B cell (primary cell): ENCODE measurements at regions not wholly inside any gene's neighbourhood (a gene's known extent, or its start where the extent isn't known, plus 50 kb on each side); places are given as distances from the start of the nearest gene placed in this dataset.

Experiments
- ATAC-seq: fragments of 200-7000 bp; cut with Tn5 transposase; one replicate; pipeline ENCODE4 v1.10.0; 2021; ENCODE audit warnings: low read depth, mild to moderate bottlenecking, moderate number of reproducible peaks, moderate library complexity
- CTCF ChIA-PET: fragments of 350-600 bp; sonication (Branson Sonifier 250); formaldehyde crosslinking; loops from one replicate; lab custom pipeline; 2021; ENCODE audit warnings: antibody characterized with exemption, inconsistent platforms; lab: Charles Lee
- POLR2A ChIA-PET: fragments of 350-600 bp; sonication (Branson Sonifier 250); formaldehyde crosslinking; loops from one replicate; lab custom pipeline; 2021; ENCODE audit warnings: antibody characterized with exemption; lab: Charles Lee
- DNase-seq: peaks from one replicate; pipeline ENCODE4 v3.0.0; 2013
- H2AFZ ChIP-seq: 2 replicates; pipeline ENCODE4 v1.6.1; 2012; ENCODE audit warnings: mild to moderate bottlenecking, low read depth, low read length; ENCODE audit not compliant: insufficient read depth, poor library complexity, severe bottlenecking
- H3K27ac ChIP-seq, 2 donors: 1 replicate in 1 of 2; 2 replicates in 1 of 2; pipeline ENCODE4 v1.5.1; 2012 to 2013; ENCODE audit warnings: low read length in 2 of 2, mild to moderate bottlenecking in 2 of 2, moderate library complexity in 1 of 2
- H3K27me3 ChIP-seq, 4 experiments: fragments of 200-600 bp in 1 of 4; sonication (generic) in 1 of 4; replicated peaks in 1 of 4; 1 replicate in 2 of 4; 2 replicates in 2 of 4; pipeline versions ENCODE4 v1.6.1 to v1.7.0; 2013 to 2016; ENCODE audit warnings: low read length in 3 of 4, mild to moderate bottlenecking in 2 of 4, mixed read lengths in 1 of 4, moderate library complexity in 1 of 4; ENCODE audit not compliant: insufficient read depth in 4 of 4, control insufficient read depth in 3 of 4; ENCODE audit errors: control extremely low read depth in 1 of 4
- H3K36me3 ChIP-seq, 2 experiments: replicated peaks in 1 of 2; 1 replicate in 1 of 2; 2 replicates in 1 of 2; pipeline versions ENCODE4 v1.6.1 to v1.7.1; 2013; ENCODE audit warnings: low read length in 1 of 2; ENCODE audit not compliant: insufficient read depth in 2 of 2, control insufficient read depth in 1 of 2; ENCODE audit errors: control extremely low read depth in 1 of 2, extremely low read depth in 1 of 2
- H3K4me1 ChIP-seq, 2 donors: fragments of 200-600 bp in 1 of 2; sonication (generic) in 1 of 2; 1 replicate in 1 of 2; 2 replicates in 1 of 2; pipeline versions ENCODE4 v1.5.1 to v1.6.1; 2013 to 2017; ENCODE audit warnings: low read length in 2 of 2; ENCODE audit not compliant: control insufficient read depth in 2 of 2, insufficient read depth in 2 of 2
- H3K4me2 ChIP-seq: replicated peaks from 2 replicates; pipeline ENCODE3; 2012; ENCODE audit warnings: mild to moderate bottlenecking, low read depth, low read length; ENCODE audit not compliant: poor library complexity, severe bottlenecking
- H3K4me3 ChIP-seq, 5 experiments: fragments of 200-600 bp in 1 of 5; sonication (generic) in 1 of 5; 1 replicate in 3 of 5; 2 replicates in 2 of 5; pipeline versions ENCODE4 v1.5.1 to v1.7.0; 2011 to 2016; ENCODE audit warnings: low read length in 4 of 5, mild to moderate bottlenecking in 4 of 5, low read depth in 2 of 5, control low read depth in 1 of 5, moderate library complexity in 1 of 5; ENCODE audit not compliant: insufficient read depth in 1 of 5; ENCODE audit errors: control extremely low read depth in 1 of 5, extremely low read depth in 1 of 5
- H3K79me2 ChIP-seq: fragments of 200-600 bp; sonication (generic); one replicate; pipeline ENCODE4 v1.6.0; 2016; ENCODE audit warnings: low read length; ENCODE audit not compliant: control insufficient read depth, insufficient read depth
- H3K9ac ChIP-seq: fragments of 200-600 bp; sonication (generic); 2 replicates; pipeline ENCODE4 v1.6.1; 2017; ENCODE audit warnings: mild to moderate bottlenecking, low read length, moderate library complexity
- H3K9me3 ChIP-seq, 3 donors: one replicate each; pipeline versions ENCODE4 v1.6.1 to v1.7.1; 2013; ENCODE audit warnings: low read length in 2 of 3; ENCODE audit not compliant: control insufficient read depth in 2 of 3, insufficient read depth in 1 of 3; ENCODE audit errors: control extremely low read depth in 1 of 3
- H4K20me1 ChIP-seq: 2 replicates; pipeline ENCODE4 v1.6.0; 2012; ENCODE audit warnings: mild to moderate bottlenecking, low read length; ENCODE audit not compliant: insufficient read depth, control insufficient read depth, poor library complexity, severe bottlenecking
- H3K27ac Mint-ChIP-seq: one replicate; pipeline ENCODE4 v1.8.0; 2021; ENCODE audit warnings: mixed read lengths
- H3K27me3 Mint-ChIP-seq: one replicate; pipeline ENCODE4 v1.8.0; 2021; ENCODE audit warnings: mixed read lengths
- H3K4me1 Mint-ChIP-seq: one replicate; pipeline ENCODE4 v1.8.0; 2021; ENCODE audit warnings: mixed read lengths
- H3K4me3 Mint-ChIP-seq: one replicate; pipeline ENCODE4 v1.8.0; 2021; ENCODE audit warnings: mixed read lengths
- H3K9me3 Mint-ChIP-seq: one replicate; pipeline ENCODE4 v1.8.0; 2022; ENCODE audit warnings: mixed read lengths; ENCODE audit not compliant: insufficient read depth
- EZH2 ChIP-seq: IDR thresholded peaks from 2 replicates; pipeline ENCODE4 v1.6.1; 2012; ENCODE audit warnings: borderline replicate concordance, low read depth, mild to moderate bottlenecking, moderate library complexity, low read length; ENCODE audit not compliant: insufficient read depth, poor library complexity, severe bottlenecking
- intact Hi-C: fragments of 100-400 bp; cut with micrococcal nuclease; formaldehyde crosslinking; loops from one replicate; pipeline ENCODE4 v1.10.0; 2022
- TF ChIP-seq, protein P1 (sequence below): fragments of 200-600 bp; IDR thresholded peaks from one replicate; pipeline ENCODE4 v1.8.0; 2022; ENCODE audit warnings: antibody characterized with exemption, mild to moderate bottlenecking

GRCh38 chr12:33551006-33551405 lies 111.4 kb upstream of the SYT10 start:
- no peak overlapping the region for H3K4me3 ChIP-seq
- no peak for TF ChIP-seq EZH2
- TF ChIP-seq, protein P1, sequence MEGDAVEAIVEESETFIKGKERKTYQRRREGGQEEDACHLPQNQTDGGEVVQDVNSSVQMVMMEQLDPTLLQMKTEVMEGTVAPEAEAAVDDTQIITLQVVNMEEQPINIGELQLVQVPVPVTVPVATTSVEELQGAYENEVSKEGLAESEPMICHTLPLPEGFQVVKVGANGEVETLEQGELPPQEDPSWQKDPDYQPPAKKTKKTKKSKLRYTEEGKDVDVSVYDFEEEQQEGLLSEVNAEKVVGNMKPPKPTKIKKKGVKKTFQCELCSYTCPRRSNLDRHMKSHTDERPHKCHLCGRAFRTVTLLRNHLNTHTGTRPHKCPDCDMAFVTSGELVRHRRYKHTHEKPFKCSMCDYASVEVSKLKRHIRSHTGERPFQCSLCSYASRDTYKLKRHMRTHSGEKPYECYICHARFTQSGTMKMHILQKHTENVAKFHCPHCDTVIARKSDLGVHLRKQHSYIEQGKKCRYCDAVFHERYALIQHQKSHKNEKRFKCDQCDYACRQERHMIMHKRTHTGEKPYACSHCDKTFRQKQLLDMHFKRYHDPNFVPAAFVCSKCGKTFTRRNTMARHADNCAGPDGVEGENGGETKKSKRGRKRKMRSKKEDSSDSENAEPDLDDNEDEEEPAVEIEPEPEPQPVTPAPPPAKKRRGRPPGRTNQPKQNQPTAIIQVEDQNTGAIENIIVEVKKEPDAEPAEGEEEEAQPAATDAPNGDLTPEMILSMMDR, result no peak
- no peak overlapping the region for H3K4me3 Mint-ChIP-seq
- ChIA-PET POLR2A (no interaction called here), CTCF (no interaction called here)
- H3K9me3 ChIP-seq, result peaks cover 0 to 6% (median 0%) of the 10 kb centered on the region in 3 donors
- ATAC-seq (no peak), DNase-seq (no peak)
- H3K4me1 Mint-ChIP-seq, result no peaks in the 10 kb centered on the region
- H3K9me3 Mint-ChIP-seq, result peaks cover 14% of the 10 kb centered on the region
- intact Hi-C loops, result no loop called here
- H4K20me1 ChIP-seq, result no peaks in the 10 kb centered on the region
- H3K4me1 ChIP-seq, result no peaks in the 10 kb centered on the region
- H3K27me3 Mint-ChIP-seq, result no peaks in the 10 kb centered on the region
- no peak overlapping the region for H3K4me2 ChIP-seq
- H3K9ac ChIP-seq, result no peak overlapping the region
- H3K79me2 ChIP-seq, result no peaks in the 10 kb centered on the region
- no peaks in the 10 kb centered on the region for H3K27me3 ChIP-seq
- no peaks in the 10 kb centered on the region for H3K36me3 ChIP-seq
- H3K27ac Mint-ChIP-seq, result no peak overlapping the region
- H3K27ac ChIP-seq, result no peak overlapping the region
- H2AFZ ChIP-seq, result no peak overlapping the region

DNA sequence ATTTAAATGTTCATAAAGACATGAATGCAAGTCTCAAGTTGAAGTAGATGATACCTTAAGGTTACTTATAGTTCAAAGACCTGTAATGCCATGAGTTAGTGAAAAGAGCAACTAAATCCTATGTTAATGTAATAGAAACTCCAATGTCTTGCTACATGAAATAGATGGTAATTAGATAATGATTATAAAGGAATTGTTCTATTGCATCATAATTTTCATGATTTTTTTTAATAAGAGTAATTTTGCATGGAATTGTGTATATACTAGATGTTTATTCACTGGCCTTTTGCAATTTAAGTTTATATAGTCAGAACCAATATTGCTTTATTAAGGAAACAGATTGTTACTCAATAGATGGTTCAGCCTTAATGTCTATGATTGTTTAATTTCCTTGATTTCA lies 115.5 kb upstream of the SYT10 start:
- Mint-ChIP-seq H3K27ac (no peak overlapping the region), H3K27me3 (no peaks in the 10 kb centered on the region), H3K4me1 (no peaks in the 10 kb centered on the region), H3K4me3 (no peak overlapping the region), H3K9me3 (peaks cover 8% of the 10 kb centered on the region)
- peaks cover 0 to 8% (median 0%) of the 10 kb centered on the region in 3 donors for H3K9me3 ChIP-seq
- H3K36me3 ChIP-seq, result no peaks in the 10 kb centered on the region
- ChIA-PET CTCF (no interaction called here), POLR2A (no interaction called here)
- H3K9ac ChIP-seq, result no peak overlapping the region
- H3K27me3 ChIP-seq, result no peaks in the 10 kb centered on the region
- no peak overlapping the region for H2AFZ ChIP-seq
- no peak overlapping the region for H3K4me3 ChIP-seq
- intact Hi-C loops, result no loop called here
- no peaks in the 10 kb centered on the region for H3K4me1 ChIP-seq
- H4K20me1 ChIP-seq, result no peaks in the 10 kb centered on the region
- no peak for ATAC-seq
- no peaks in the 10 kb centered on the region for H3K79me2 ChIP-seq
- no peak overlapping the region for H3K4me2 ChIP-seq
- DNase-seq, result no peak
- no peak overlapping the region for H3K27ac ChIP-seq
- no peak for TF ChIP-seq EZH2
- TF ChIP-seq, protein P1, result no peak
